Activated naive CD4-positive, alpha-beta T cell treated with Interleukin-2 at 50 U/mL for 16 hours (primary cell): ENCODE measurements at regions not wholly inside any gene's neighbourhood (a gene's known extent, or its start where the extent isn't known, plus 50 kb on each side); places are given as distances from the start of the nearest gene placed in this dataset.
"Not testable (repeated sequence)": the region's sequence is repeated elsewhere in the genome, so short reads cannot be mapped to it uniquely, and the experiment has no call there.

Experiments
- DNase-seq: peaks from one replicate; pipeline ENCODE4 v3.0.0-alpha.2; 2020

DNA sequence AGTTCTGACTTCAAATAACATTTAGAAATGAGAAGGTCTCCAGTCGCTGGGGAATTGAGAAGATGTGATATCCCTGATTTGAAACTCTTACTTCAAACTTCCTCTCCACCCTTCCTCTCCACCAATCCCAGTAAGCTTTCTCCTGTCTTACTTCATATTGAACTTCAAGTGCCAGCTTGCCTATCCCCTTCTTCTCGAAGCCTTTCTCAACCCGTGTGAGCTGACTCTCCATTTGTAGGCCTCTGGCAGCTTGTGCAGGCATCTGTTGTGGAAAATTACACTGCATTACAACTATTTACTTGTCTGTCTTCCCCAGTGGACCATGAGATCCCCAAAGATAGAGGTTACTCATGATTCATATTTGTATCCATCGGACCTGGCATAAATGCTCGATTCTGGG is 280.8 kb upstream of the CDH5 start:
- no peak for DNase-seq

DNA sequence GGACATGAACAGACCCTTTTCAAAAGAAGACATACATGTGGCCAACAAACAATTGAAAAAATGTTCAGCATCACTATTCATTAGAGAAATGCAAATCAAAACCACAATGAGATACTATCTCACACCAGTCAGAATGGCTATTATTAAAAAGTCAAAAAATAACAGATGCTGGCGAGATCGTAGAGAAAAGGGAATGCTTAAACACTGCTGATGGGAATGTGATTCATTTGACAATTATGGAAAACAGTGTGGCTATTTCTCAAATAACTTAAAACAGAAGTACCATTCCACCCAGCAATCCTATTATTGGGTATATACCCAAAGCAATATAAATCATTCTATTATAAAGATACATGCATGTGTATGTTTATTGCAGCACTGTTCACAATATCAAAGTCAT is 281.8 kb upstream of the CDH5 start:
- not testable (repeated sequence) for DNase-seq

DNA sequence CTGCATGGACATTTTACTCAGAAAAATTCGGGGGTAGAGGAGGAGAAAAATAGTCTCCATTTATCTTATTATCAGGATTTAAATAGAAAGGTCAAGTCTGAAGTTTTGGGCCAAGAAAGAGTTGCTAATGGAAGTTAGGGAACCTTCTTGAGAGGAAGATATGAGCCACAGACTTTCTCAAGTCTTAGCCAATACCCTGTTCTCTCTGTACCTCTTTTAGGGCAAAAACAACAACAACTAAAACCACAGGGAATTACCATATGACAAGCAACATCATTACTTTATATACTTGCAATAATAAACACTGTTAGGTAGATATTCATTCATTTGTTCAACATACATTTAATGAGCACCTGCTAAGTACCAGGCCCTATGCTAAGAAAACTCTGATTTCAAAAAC is 282.2 kb upstream of the CDH5 start:
- no peak for DNase-seq

DNA sequence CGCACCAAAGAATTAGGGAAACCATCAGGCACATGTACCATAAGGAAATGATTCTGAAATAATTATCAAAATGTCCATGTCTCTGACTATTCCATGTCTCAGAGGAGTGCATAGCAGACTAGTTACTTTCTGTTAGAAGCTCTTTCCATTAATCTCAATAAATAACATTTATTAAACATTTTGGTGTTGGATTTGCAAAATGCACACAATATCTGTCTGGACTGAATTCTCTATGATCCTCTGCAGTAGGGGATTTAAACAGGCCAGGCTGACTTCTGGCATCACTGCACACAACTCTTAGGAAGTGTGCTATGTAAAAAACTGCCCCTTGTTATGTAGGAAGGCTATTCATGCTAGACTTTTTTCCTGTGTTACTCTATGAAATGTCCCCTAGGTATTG is 283.3 kb upstream of the CDH5 start:
- DNase-seq = no peak

DNA sequence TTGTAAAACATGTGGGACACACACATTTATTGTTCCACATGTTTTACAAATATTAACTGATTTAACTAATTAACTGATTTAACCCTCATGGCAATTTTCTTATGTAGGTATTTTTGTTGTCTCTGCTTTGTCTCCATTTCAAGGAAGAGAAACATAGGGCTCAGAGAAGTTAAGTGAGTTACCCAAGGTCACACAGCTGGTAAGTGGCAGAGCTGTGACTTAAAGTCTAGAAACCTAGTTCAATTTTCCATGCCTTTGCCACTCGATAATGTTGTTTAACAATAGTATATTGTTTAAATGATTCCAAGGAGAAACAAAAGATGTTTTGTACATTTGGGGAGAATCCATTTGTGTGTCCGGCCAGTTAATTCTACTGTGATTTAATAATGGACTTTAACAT is 284.1 kb upstream of the CDH5 start:
- DNase-seq = no peak

DNA sequence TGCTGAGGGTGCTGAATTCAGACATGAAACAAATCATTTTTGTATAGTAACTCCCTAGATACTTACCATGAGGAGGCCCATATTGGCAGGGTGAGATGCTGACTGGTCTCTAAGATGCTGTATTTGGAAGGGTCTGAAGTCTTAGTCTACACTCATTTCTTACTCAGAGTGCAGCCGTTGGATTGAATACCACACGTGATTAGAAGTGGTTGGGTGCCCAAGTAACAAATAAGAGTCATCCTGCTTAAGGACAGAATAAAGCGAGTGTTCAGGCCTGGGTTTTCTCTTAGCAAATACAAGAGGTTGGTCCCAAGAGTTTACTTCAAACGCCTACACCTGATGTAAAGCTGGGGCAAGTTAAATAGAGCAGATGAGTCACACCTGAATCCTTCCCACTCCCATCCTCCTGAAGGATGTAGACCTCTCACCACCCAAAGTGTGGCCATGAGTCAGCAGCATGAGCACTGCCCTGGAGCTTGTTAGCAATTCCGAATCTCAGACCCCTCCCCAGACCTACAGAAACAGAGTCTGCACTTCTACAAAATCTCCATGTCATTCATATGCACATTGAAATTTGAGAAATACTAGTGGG is 284.6 kb upstream of the CDH5 start:
- DNase-seq = no peak

DNA sequence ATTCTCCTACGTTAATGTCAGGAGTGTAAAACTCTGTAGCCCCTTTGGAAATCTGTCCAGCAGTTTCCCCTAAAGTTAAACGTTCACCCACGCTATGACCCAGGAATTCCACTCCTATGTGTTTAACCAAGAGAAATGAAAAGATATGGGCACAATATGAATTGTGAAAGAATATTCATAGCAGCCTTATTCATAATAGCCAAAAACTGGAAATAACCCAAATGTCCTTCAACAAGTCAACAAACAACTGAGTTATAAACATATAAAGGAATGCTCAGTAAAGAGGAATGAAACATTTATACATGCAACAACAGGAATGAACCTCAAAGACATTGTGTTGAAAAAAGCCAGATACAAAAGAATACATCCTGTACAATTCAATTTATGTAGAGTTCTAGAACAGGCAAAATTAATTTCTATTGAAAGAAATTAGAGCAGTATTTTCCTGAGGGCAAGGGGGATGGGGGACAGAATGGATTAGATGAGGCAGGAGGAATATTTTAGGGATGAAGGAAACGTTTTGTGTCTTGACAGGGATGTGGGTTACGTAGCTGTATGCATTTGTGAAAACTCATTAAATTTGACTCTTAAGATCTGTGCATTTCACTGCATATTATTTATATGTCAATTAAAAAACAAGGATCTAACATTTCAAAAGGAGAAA is 286.7 kb upstream of the CDH5 start:
- no peak for DNase-seq

DNA sequence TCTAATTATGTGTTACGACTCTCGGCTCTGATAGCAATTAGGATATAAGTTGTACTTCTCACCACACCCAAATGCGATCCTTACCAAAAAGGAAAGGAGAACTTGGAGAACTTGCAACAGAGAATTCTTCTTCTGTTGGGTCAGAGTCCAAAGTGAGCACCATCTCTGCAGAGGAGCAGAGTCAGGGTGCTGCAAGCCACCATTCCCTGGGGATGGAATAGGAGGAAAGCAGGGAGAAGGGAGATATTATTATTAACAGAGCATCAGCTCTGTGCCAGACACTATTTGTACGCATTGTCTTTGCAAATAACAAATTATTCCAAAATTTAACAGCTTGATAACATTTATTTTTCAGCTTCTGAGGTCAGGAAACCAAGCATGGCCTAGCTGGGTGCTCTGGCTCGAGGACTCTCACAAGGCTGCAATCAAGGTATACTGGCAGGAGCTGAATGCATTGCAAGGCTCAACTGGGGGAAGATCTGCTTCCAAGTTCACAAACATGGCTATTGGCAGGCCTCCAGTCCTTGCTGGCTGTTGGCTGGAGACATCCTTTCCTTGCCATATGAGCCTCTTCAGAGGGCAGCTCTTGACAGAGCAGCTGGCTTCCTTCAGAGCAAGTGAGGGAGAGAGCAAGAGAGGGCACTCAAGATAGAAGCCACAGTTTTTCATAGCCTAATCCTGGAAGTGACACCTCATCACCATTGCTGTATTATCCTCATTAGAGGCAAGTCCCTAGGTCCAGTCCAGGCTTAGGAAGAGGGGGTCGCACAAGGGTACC is 296.2 kb upstream of the CDH5 start:
- DNase-seq = no peak

DNA sequence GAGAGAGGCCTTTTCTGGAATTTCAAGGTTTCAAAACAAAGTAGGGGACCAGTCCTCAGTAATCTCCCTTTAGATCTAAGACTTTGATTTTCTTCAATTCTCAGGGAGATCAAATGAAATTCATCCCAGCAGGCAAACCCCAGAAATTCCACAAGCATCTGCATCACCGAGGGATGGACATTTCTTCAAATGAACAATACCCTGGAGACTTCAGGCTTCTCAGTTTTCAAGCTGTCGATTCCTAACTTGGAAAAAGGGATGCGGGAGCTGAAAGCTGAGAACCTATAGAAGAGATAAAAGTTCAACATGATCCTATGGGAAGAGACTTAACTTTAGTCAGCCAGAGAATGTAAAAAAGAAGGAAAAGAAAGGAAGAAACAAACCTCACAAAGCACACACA is 296.9 kb upstream of the CDH5 start:
- no peak for DNase-seq

DNA sequence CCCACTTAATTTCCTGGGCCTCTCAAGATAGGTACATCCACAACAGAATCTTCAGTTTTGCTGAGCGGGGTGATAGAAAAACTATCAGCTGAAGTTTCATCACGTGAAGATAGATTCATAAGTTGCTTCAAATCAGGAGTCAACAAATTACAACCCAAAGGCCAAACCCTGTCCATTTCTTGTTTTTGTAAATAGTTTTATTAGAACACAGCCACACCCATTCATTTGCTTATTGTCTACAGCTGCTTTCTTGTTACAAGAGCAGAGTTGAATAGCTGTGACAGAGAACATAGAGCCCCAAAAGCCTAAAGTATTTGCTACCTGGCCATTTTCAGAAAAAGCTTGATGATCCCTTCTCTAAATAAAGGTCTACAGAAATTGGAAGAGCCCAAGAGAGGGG is 300.1 kb upstream of the CDH5 start:
- no peak for DNase-seq

DNA sequence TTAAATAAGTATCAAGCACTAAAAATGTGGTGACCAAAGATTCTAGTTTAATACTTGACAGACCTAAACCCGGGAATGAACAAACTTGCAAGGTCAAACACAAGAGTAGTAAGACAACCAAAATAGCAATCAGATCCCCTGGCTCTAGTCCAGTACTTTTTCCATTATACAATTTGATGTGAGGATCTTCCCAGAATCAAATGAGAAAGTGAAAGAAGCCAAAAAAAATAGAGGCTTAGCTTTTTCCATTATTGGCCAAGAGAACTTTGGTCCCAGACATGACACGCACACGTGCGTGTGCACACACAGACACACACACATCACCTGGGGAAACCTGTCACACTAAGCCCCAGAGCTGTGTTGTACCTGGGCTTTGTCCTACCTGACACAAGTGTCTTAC is 300.6 kb upstream of the CDH5 start:
- no peak for DNase-seq

DNA sequence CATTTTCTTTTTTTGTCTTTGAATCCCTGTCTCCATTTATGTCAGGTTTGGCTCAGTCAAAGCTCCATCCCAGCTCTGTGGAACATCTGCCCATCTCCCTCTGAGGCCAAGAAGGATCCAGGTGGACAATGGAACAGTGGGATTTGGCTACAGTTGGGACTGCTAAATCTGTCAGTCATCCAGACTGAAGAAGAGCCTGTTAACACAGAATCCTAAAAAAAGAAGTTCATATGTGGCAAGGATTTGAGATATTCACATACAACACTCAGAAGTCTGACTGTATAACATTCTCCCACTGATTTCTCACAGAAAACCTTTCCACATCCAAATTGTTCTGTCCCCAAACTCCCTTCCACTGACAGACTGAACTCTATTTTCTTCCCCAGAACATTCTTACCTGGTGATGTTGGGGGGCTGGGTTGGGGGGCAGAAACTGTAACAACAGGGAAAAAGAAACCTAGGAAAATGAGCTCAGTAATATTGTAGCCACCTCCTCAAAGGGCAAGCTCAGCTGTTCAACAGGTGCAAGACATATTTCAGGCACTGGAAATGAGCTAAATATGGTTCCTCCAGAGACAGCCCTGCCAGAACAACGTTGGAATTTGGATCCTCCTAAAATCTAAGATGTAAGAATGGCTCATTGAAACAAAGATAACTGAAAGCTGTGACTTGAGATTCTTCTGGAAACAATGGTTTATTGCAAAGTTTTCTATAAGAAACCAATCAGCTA is 301.5 kb upstream of the CDH5 start:
- no peak for DNase-seq

DNA sequence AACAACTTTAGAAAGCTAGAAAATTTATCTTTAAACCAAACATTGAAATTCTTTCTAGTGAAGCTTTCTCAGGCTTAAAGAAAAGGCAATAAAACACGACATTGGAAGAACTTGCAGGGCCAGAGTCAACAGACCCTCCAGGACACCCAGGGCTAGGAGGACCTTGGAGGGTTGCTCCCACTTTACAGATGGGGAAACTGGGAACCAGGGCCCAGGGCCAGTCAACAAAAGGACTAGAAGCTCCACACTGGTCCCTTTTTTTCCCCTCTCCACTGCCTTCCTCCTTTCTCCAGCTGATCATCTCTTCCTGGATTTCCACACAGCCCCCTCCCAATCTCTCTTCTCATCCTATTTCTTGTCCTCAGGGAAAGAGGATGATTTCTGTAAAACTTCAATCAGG is 307.7 kb upstream of the CDH5 start:
- no peak for DNase-seq

DNA sequence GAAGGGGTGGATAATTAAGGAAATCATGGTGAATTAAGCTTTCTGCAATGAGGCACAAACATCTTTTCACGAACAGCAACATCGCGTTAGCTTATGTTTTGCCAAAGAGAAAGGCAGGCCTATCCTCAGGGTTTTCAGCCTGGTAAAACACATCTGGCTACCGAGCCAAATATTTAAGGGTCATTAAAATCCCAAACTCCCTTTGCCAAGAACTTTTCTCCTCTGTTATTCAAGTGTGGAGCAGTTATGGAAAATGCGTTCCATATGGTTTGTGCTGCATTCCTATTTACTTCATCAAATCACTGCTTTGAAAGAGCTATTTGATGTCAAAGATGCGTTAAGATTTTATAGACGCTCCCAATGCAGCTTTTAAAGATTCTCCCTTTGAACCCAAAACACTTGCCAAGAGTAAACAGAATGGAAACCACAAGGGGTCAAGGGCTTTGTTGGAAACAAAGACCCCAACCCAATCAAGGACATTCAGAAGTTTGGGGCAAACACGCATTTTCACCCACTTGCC is 308.3 kb upstream of the CDH5 start:
- no peak for DNase-seq

DNA sequence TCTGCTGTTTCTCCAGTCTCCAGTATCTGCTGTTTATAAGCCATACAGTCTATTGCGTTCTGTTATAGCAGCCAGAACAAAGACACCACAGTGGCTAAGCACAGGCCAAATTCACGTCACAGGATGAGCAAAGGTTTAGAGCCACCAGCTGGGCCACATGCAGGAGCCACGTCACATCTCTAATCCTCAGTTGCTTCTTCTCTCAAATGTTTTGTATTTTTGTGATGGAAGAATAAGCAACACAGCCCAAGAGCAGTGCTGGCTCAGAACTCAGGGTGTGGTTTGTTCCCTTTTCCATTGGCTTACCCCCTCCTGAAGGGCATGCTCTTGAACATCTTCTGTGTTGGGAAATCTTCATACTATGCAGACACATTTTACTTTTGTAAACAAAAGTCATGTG is 309.4 kb upstream of the CDH5 start:
- DNase-seq = no peak

DNA sequence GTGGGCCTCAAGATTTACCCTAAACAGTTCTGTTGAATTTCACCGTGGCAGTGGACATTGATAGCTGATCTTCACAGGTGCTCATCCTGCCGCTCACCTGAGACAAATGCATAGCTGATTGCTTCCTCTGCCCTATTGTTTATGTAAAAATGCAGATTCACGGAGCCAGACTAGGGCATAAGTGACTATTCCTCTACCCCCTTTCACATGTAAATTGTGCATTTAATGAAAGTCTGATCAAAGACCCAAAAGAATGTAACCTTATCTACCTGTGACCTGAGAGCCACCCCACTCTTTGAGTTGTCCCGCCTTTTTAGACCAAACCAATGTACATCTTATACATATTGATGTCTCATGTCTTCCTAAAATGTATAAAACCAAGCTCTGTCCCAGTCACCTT is 312.4 kb upstream of the CDH5 start:
- no peak for DNase-seq

DNA sequence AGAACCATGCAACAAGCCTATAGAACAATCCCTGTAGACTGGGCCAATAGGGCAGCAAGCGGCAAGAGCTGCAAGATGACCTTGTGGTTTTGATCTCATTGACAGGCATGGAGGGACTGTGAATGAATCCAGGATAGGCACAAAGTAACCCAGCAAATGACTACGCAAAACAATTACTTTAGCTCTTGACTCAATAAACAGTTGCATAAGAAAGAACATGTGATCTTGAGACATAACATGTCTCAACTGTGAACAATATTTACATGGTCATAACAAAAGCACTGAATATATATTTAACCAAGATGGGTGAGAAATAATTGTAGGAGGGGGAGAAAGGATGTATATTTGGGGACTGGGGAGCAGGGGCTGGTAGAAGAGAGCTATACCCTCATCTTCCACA is 313.7 kb upstream of the CDH5 start:
- DNase-seq = no peak

DNA sequence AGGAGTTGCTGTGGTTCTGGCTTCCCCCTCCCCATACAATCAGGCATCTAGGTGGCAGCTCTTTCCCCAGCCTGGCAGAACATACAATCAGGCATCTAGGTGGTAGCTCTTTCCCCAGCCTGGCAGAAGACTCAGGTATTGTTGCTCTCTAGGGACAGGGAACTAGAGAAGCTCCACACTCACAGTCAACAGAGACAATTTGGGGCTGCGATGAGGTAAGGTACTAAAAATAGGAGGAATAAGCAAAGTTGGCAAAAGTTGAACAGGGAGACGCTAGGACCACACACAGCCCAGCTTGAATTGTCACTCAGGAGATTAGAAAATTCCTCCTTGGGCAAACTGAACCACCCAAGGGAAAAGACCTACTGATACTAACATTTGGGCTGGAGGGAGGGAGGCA is 315.5 kb upstream of the CDH5 start:
- no peak for DNase-seq

DNA sequence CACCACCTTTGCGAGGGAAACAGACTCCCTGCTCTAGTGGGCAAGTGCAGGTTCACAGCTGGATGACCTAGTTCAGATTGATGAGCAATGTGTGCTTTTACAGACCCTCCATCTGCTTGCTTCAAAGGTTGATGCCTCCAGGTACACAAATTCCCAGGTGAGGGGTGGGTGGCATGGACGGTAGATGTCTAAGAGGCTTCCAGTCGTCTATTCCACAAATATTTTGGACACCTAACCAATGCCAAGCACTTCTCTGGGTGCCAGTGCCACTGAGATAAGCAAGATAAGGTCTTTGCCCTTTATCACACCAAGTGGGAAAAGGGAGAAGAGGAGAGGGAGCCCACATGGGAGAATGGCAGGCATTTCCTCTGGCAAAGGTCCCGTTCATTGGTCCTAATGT is 316.6 kb upstream of the CDH5 start:
- DNase-seq = no peak

DNA sequence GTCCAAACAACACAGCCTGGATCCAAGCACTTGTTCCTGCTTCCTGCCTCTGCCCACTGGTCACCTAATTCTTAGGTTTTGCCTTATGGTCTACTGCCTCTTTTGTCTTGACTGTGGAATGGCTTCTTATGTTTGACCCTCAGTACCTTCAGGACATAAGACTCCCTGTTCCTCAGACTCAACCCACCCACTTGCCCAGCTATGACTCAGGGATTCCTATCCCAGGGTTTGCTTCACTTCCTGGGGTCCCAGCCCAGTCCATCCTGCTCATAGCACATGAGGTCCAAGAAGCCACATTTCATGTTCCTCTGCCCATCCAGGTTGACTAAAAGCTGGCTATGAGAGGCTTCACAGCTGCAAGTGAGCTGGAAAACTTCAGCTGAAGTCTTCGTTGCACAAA is 320.9 kb upstream of the CDH5 start:
- DNase-seq = no peak

DNA sequence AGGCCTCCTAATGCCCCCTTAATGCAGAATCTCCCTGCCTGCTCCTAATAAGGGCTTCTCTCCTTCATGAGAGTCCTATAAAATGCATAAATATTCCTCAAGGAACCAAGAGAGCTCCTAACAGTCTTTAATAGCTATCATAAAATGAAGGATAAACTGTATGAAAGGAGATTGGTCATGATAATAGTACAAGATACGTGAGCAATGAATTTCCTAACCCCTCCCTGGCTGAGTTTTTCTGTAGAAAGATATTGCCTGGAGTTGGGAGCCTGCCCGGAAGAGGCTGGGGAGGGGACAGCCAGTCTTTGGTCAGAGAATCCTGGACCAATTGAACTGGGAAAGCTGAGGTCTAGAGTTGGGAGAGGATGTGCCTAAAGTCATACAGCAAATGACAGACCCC is 321.9 kb upstream of the CDH5 start:
- DNase-seq = no peak

DNA sequence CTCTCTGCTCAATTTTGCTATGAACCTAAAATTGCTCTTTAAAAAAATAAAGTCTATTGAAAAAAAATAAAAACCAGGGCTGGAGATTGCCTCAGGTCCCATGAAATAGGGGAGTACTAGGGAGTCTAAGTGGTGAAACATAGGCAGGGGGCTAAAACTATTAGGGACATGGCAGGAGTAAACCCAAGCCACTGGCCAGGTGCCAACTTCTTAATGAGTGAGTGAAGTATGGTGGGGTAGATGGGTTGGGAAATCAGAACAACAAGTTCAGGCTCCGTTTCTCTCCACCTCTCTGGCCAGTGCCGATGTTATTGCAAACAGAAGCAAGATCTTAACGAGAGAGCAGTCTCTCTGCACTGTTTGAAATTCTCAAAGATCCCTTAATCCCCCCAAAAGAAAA is 322.4 kb upstream of the CDH5 start:
- DNase-seq = no peak

DNA sequence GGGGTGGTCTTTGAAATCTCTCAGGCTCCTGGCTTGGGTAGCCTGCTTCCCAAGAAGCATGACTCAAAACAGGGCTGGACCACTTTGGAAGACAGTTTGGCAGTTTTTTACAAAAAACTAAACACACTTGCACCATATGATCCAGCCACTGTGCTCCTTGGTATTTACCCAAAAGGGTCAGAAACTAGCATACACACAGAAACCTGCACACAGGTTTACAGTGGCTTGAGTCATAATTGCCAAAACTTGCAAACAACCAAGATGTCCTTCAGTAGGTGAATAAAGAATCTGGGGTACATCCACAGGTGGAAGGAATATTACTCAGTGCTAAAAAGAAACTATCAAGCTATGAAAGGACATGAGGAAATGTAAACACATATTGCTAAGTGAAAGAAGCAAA is 323.2 kb upstream of the CDH5 start:
- no peak for DNase-seq

DNA sequence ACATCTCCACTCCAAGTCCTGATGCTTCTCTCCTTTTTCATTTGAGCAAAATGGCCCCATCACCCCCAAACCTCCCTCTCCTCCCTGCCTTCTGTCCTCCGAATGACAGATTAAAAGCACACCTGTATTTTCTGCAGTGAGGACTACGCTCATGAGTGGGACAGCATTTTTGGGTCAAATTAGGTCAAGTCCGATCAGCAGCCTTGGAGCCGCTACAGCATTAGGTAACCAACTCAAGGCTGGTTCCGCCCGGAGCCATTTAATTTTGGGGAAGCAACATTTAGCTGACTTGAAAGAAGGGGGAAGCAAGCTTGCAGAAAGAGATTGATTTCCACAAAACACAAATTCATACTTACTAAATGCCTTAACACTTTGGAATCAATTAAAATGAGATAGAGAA is 324.1 kb upstream of the CDH5 start:
- DNase-seq = no peak
